Keratinocyte (primary cell): ENCODE measurements at regions not wholly inside any gene's neighbourhood (a gene's known extent, or its start where the extent isn't known, plus 50 kb on each side); places are given as distances from the start of the nearest gene placed in this dataset.

ENCODE experiments used
- DNase-seq: peaks from one replicate; pipeline ENCODE4 v3.0.0-alpha.2; 2011; ENCODE audit warnings: low read depth, missing footprints, low spot score
- FAIRE-seq: peaks from 2 replicates; lab custom pipeline; 2011; peaks lifted over from hg19 to GRCh38; lab: Jason Lieb, UNC
- H2AFZ ChIP-seq: 2 replicates; pipeline ENCODE4 v1.6.0; 2012; ENCODE audit warnings: low read length, control low read depth, inconsistent platforms; ENCODE audit not compliant: control insufficient read depth
- H3K27ac ChIP-seq: 2 replicates; pipeline ENCODE4 v1.5.1; 2011; ENCODE audit warnings: low read length; ENCODE audit not compliant: control insufficient read depth, insufficient read depth
- H3K27me3 ChIP-seq: 3 replicates; pipeline ENCODE4 v1.6.0; 2011; ENCODE audit warnings: low read length; ENCODE audit not compliant: control insufficient read depth, insufficient read depth; ENCODE audit errors: extremely low read depth
- H3K36me3 ChIP-seq, 2 experiments: 2 replicates in 1 of 2; 3 replicates in 1 of 2; pipeline ENCODE4 v1.5.1; 2011; ENCODE audit warnings: low read length in 2 of 2, mild to moderate bottlenecking in 1 of 2; ENCODE audit not compliant: control insufficient read depth in 2 of 2, insufficient read depth in 2 of 2; ENCODE audit errors: extremely low read depth in 1 of 2
- H3K4me1 ChIP-seq: 3 replicates; pipeline ENCODE4 v1.5.1; 2011; ENCODE audit warnings: low read length; ENCODE audit not compliant: control insufficient read depth, insufficient read depth; ENCODE audit errors: extremely low read depth
- H3K4me2 ChIP-seq: 3 replicates; pipeline ENCODE4 v1.6.0; 2011; ENCODE audit warnings: low read depth, low read length; ENCODE audit not compliant: control insufficient read depth, insufficient read depth; ENCODE audit errors: extremely low read depth
- H3K4me3 ChIP-seq, 3 experiments: fragments of 200-600 bp in 1 of 3; sonication (generic) in 1 of 3; 2 replicates in 2 of 3; 3 replicates in 1 of 3; pipeline ENCODE4 v1.5.1; 2011 to 2016; ENCODE audit warnings: low read length in 3 of 3, mild to moderate bottlenecking in 3 of 3, control low read depth in 2 of 3, inconsistent platforms in 1 of 3, low read depth in 1 of 3, mixed read lengths in 1 of 3, mixed run types in 1 of 3, moderate library complexity in 1 of 3; ENCODE audit not compliant: control insufficient read depth in 2 of 3, insufficient read depth in 2 of 3; ENCODE audit errors: extremely low read depth in 1 of 3
- H3K79me2 ChIP-seq: 2 replicates; pipeline ENCODE4 v1.6.0; 2012; ENCODE audit warnings: low read length; ENCODE audit not compliant: control insufficient read depth, insufficient read depth
- H3K9ac ChIP-seq: 3 replicates; pipeline ENCODE4 v1.6.0; 2011; ENCODE audit warnings: low read length; ENCODE audit not compliant: control insufficient read depth, insufficient read depth; ENCODE audit errors: extremely low read depth
- H3K9me1 ChIP-seq: 3 replicates; pipeline ENCODE4 v1.6.0; 2011; ENCODE audit warnings: low read length; ENCODE audit not compliant: control insufficient read depth, insufficient read depth; ENCODE audit errors: extremely low read depth
- H3K9me3 ChIP-seq: 2 replicates; pipeline ENCODE4 v1.5.1; 2012; ENCODE audit warnings: low read depth, low read length; ENCODE audit not compliant: control insufficient read depth
- H4K20me1 ChIP-seq: 3 replicates; pipeline ENCODE4 v1.6.0; 2011; ENCODE audit warnings: low read length; ENCODE audit not compliant: control insufficient read depth, insufficient read depth; ENCODE audit errors: extremely low read depth
- EZH2 ChIP-seq: IDR thresholded peaks from one replicate; pipeline ENCODE4 v1.6.1; 2012; ENCODE audit warnings: inconsistent platforms, mild to moderate bottlenecking, low read length, moderate library complexity
- dilution Hi-C: fragments of 300-500 bp; cut with MboI; formaldehyde crosslinking; loops from one replicate; pipeline ENCODE4 v1.7.0; 2020; ENCODE audit warnings: low sequenced_read_pairs; ENCODE audit not compliant: extremely low pct_ligation_motif_present
- TF ChIP-seq, protein P1 (sequence below), 3 experiments: IDR thresholded peaks in 1 of 3; conservative IDR thresholded peaks in 1 of 3; optimal IDR thresholded peaks in 1 of 3; 2 replicates in 2 of 3; 3 replicates in 1 of 3; pipeline versions ENCODE3 to v1.5.1; 2011; ENCODE audit warnings: low read length in 3 of 3, mild to moderate bottlenecking in 3 of 3, moderate library complexity in 2 of 3, control low read depth in 1 of 3, inconsistent platforms in 1 of 3; ENCODE audit not compliant: insufficient read depth in 2 of 3; ENCODE audit errors: extremely low read depth in 1 of 3

DNA sequence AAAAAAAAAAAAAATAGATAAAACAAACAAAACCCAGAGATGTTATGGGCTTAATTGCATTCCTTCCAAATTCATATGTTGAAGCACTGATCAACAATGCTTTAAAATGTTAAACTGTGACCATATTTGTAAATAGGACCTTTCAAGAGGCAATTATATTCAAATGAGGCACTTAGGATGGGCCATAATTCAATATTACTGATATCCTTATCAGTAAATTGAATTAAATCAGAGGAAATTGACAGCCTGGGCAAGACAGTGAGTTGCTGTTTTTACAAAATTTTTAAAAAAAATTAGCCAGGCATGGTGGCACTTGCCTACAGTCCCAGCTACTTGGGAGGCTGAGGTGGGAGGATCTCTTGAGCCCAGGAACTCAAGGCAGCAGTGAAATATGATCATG, 364.1 kb downstream of the GJA1 start:
- dilution Hi-C loops = no loop called here
- TF ChIP-seq, protein P1, sequence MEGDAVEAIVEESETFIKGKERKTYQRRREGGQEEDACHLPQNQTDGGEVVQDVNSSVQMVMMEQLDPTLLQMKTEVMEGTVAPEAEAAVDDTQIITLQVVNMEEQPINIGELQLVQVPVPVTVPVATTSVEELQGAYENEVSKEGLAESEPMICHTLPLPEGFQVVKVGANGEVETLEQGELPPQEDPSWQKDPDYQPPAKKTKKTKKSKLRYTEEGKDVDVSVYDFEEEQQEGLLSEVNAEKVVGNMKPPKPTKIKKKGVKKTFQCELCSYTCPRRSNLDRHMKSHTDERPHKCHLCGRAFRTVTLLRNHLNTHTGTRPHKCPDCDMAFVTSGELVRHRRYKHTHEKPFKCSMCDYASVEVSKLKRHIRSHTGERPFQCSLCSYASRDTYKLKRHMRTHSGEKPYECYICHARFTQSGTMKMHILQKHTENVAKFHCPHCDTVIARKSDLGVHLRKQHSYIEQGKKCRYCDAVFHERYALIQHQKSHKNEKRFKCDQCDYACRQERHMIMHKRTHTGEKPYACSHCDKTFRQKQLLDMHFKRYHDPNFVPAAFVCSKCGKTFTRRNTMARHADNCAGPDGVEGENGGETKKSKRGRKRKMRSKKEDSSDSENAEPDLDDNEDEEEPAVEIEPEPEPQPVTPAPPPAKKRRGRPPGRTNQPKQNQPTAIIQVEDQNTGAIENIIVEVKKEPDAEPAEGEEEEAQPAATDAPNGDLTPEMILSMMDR (optimal IDR thresholded peaks at IDR 0.05 in 1 of 3, IDR thresholded peaks at IDR 0.05 in 1 of 3, conservative IDR thresholded peaks at IDR 0.05 in 1 of 3; ENCODE audit: extremely low read depth in 1 of 3, insufficient read depth in 2 of 3, low read length in 3 of 3) = no peak
- no peak for TF ChIP-seq EZH2
- Histone ChIP-seq H3K36me3 (no peaks in the 10 kb centered on the region), H3K9me1 (no peaks in the 10 kb centered on the region), H2AFZ (no peak overlapping the region), H3K4me1 (peaks cover 3% of the 10 kb centered on the region), H3K9ac (no peak overlapping the region), H3K9me3 (peaks cover 3% of the 10 kb centered on the region), H3K4me3 (no peak overlapping the region), H4K20me1 (no peaks in the 10 kb centered on the region), H3K27ac (no peak overlapping the region), H3K4me2 (no peak overlapping the region), H3K79me2 (no peaks in the 10 kb centered on the region), H3K27me3 (no peaks in the 10 kb centered on the region)
- no peak for FAIRE-seq
- DNase-seq = no peak

DNA sequence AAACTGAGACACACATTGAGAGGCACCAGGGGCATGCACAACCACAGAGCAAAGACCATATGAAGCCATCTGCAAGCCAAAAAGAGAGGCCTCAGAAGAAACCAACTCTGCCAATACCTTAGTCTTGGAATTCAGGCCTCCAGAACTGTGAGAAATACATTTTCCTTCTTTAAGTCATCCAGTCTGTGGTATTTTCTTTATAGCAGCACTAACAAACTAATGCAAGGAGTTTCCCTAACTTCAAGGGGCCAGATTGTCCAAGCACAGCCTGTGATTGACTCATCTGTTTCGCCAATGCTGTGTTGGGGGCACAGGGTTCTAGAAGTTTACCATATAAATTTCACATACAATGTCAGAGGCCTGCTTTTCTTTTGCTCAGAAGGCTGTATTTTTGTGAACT, 364.6 kb downstream of the GJA1 start:
- no peaks in the 10 kb centered on the region for H3K4me1 ChIP-seq
- no peak overlapping the region for H3K4me3 ChIP-seq
- H2AFZ ChIP-seq = no peak overlapping the region
- TF ChIP-seq EZH2 = no peak
- TF ChIP-seq, protein P1 (optimal IDR thresholded peaks at IDR 0.05 in 1 of 3, IDR thresholded peaks at IDR 0.05 in 1 of 3, conservative IDR thresholded peaks at IDR 0.05 in 1 of 3; ENCODE audit: extremely low read depth in 1 of 3, insufficient read depth in 2 of 3, low read length in 3 of 3) = no peak
- H3K27ac ChIP-seq = no peak overlapping the region
- no peak overlapping the region for H3K9ac ChIP-seq
- dilution Hi-C loops = no loop called here
- no peaks in the 10 kb centered on the region for H3K79me2 ChIP-seq
- DNase-seq = no peak
- H3K4me2 ChIP-seq = no peak overlapping the region
- peaks cover 3% of the 10 kb centered on the region for H3K9me3 ChIP-seq
- H4K20me1 ChIP-seq = no peaks in the 10 kb centered on the region
- H3K36me3 ChIP-seq = no peaks in the 10 kb centered on the region
- H3K27me3 ChIP-seq = no peaks in the 10 kb centered on the region
- no peak for FAIRE-seq
- H3K9me1 ChIP-seq = no peaks in the 10 kb centered on the region
